SK-N-SH treated with all-trans-retinoic acid at 6 μM for 48 hours (cell line): ENCODE measurements at regions not wholly inside any gene's neighbourhood (a gene's known extent, or its start where the extent isn't known, plus 50 kb on each side); places are given as distances from the start of the nearest gene placed in this dataset.

ENCODE experiments used
- ATAC-seq: fragments of 200-7000 bp; cut with Tn5 transposase; 3 replicates; pipeline ENCODE4 v1.9.1; 2020; ENCODE audit warnings: mild to moderate bottlenecking, moderate library complexity
- ARNTL ChIP-seq: fragments of 450-650 bp; formaldehyde crosslinking; IDR thresholded peaks from 2 replicates; pipeline ENCODE4 v1.5.0; 2020; ENCODE audit warnings: low read depth, mild to moderate bottlenecking, moderate library complexity, borderline replicate concordance
- BACH2 ChIP-seq: fragments of 250-450 bp; sonication (Bioruptor Pico); IDR thresholded peaks from 2 replicates; pipeline ENCODE4 v1.9.0; 2021; ENCODE audit warnings: mild to moderate bottlenecking, borderline replicate concordance
- CSDC2 ChIP-seq: fragments of 250-450 bp; sonication (Bioruptor Pico); IDR thresholded peaks from 2 replicates; pipeline ENCODE4 v1.5.0; 2020; ENCODE audit warnings: mild to moderate bottlenecking, moderate library complexity
- ESRRG ChIP-seq: fragments of 250-450 bp; sonication (Bioruptor Pico); IDR thresholded peaks from 2 replicates; pipeline ENCODE4 v1.6.1; 2021; ENCODE audit warnings: mild to moderate bottlenecking
- GLIS3 ChIP-seq: fragments of 250-450 bp; sonication (Bioruptor Pico); IDR thresholded peaks from 2 replicates; pipeline ENCODE4 v1.5.0; 2020; ENCODE audit warnings: mild to moderate bottlenecking, moderate library complexity
- ISL1 ChIP-seq: fragments of 250-450 bp; sonication (Bioruptor Pico); IDR thresholded peaks from 2 replicates; pipeline ENCODE4 v2.1.2; 2022; ENCODE audit warnings: mild to moderate bottlenecking, moderate library complexity
- OSR1 ChIP-seq: fragments of 250-450 bp; sonication (Bioruptor Pico); IDR thresholded peaks from 2 replicates; pipeline ENCODE4 v1.8.0; 2022; ENCODE audit warnings: moderate library complexity, mild to moderate bottlenecking, inconsistent platforms
- PPARA ChIP-seq: fragments of 250-450 bp; sonication (Bioruptor Pico); IDR thresholded peaks from 2 replicates; pipeline ENCODE4 v1.5.0; 2020; ENCODE audit warnings: mild to moderate bottlenecking, borderline replicate concordance
- RARB ChIP-seq: fragments of 250-450 bp; sonication (Bioruptor Pico); IDR thresholded peaks from 2 replicates; pipeline ENCODE4 v1.8.0; 2021; ENCODE audit warnings: mild to moderate bottlenecking, moderate library complexity
- TCF4 ChIP-seq: fragments of 250-450 bp; sonication (Bioruptor Pico); IDR thresholded peaks from 2 replicates; pipeline ENCODE4 v1.8.0; 2021; ENCODE audit warnings: mild to moderate bottlenecking, moderate library complexity, borderline replicate concordance
- ZC3H10 ChIP-seq: fragments of 250-450 bp; sonication (Bioruptor Pico); IDR thresholded peaks from 2 replicates; pipeline ENCODE4 v1.5.1; 2021; ENCODE audit warnings: mild to moderate bottlenecking, moderate library complexity
- ZFP3 ChIP-seq: fragments of 250-450 bp; sonication (Bioruptor Pico); IDR thresholded peaks from 2 replicates; pipeline ENCODE4 v1.5.0; 2020; ENCODE audit warnings: mild to moderate bottlenecking, moderate library complexity
- ZNF565 ChIP-seq: fragments of 450-650 bp; formaldehyde crosslinking; conservative IDR thresholded peaks from 2 replicates; pipeline ENCODE4 v1.5.0; 2020; ENCODE audit warnings: low read depth, mild to moderate bottlenecking, moderate library complexity
- ZNF70 ChIP-seq: fragments of 450-650 bp; formaldehyde crosslinking; IDR thresholded peaks from 2 replicates; pipeline ENCODE4 v1.5.0; 2020; ENCODE audit warnings: mild to moderate bottlenecking, moderate library complexity
- ZNF8 ChIP-seq: fragments of 450-650 bp; formaldehyde crosslinking; IDR thresholded peaks from 2 replicates; pipeline ENCODE4 v1.5.0; 2020; ENCODE audit warnings: mild to moderate bottlenecking, moderate library complexity
- TF ChIP-seq, protein P1 (sequence below): fragments of 250-450 bp; sonication (Bioruptor Pico); IDR thresholded peaks from 2 replicates; pipeline ENCODE4 v1.8.0; 2021; ENCODE audit warnings: low read depth, mild to moderate bottlenecking, moderate library complexity, borderline replicate concordance
- TF ChIP-seq, protein P2 (sequence below): fragments of 250-450 bp; sonication (Bioruptor Pico); IDR thresholded peaks from 2 replicates; pipeline ENCODE4 v1.5.0; 2020; ENCODE audit warnings: mild to moderate bottlenecking, moderate library complexity
- TF ChIP-seq, protein P3 (sequence below): fragments of 250-450 bp; sonication (Bioruptor Pico); IDR thresholded peaks from 2 replicates; pipeline ENCODE4 v1.8.0; 2020; ENCODE audit warnings: mild to moderate bottlenecking, moderate library complexity, borderline replicate concordance
- TF ChIP-seq, protein P4 (sequence below): fragments of 250-450 bp; sonication (Bioruptor Pico); IDR thresholded peaks from 2 replicates; pipeline ENCODE4 v1.5.1; 2021; ENCODE audit warnings: mild to moderate bottlenecking, moderate library complexity

DNA sequence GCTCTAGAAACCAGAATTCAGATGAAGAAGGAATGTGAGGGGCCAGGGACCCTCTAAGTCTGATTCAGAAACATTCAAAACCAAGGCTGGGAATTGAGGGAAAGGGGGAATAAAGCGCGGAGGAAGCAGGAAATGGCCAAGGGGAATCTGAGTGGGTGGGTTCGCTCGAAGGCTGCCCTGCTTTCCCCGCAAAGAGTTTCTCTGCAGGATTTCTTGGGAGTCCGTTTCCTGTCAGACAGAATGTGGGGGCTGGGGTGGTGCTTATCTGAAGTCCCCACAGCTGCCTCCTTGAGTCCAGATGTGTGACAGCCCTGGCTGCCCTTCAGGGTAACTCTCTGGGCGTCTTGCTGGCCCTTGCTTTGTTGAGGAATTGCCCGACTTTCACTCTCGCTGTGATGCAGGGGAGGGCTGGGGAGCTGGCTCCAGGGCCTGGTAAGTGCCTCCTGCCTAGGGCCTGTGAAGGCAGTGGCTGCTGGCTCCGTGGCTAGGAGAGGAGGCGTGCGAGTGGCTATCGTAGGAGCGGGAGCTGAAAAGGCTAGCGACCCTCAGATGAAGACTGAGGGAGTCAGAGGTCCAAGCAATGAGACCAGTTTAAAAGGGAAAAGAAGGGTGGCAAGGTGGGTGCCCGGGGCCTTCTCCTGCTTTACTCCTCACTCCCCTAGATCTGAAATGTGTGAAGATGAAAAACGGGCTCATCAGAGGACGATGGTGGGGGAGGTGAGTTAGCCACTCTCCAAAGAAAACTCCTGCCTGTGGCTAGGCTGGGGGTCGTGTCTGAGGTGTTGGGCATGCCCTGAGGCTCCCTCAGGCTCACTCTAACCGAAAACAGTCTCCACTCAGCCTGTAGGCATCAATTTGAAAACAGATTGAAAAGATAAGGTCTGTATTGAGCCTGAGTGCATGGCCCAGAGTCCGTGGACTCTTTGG is 143.9 kb upstream of the UMPS start:
- ATAC-seq, result no peak
- no peak for TF ChIP-seq CSDC2 (CRISPR knock-in tag)
- TF ChIP-seq TCF4 (CRISPR knock-in tag), result no peak
- TF ChIP-seq, protein P1, sequence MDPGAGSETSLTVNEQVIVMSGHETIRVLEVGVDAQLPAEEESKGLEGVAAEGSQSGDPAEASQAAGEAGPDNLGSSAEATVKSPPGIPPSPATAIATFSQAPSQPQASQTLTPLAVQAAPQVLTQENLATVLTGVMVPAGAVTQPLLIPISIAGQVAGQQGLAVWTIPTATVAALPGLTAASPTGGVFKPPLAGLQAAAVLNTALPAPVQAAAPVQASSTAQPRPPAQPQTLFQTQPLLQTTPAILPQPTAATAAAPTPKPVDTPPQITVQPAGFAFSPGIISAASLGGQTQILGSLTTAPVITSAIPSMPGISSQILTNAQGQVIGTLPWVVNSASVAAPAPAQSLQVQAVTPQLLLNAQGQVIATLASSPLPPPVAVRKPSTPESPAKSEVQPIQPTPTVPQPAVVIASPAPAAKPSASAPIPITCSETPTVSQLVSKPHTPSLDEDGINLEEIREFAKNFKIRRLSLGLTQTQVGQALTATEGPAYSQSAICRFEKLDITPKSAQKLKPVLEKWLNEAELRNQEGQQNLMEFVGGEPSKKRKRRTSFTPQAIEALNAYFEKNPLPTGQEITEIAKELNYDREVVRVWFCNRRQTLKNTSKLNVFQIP (CRISPR knock-in tag), result no peak
- TF ChIP-seq ZFP3 (CRISPR knock-in tag), result no peak
- no peak for TF ChIP-seq ZNF8
- TF ChIP-seq ZNF565 (CRISPR knock-in tag), result no peak
- no peak for TF ChIP-seq ZC3H10 (CRISPR knock-in tag)
- TF ChIP-seq ISL1 (CRISPR knock-in tag), result no peak
- TF ChIP-seq, protein P2, sequence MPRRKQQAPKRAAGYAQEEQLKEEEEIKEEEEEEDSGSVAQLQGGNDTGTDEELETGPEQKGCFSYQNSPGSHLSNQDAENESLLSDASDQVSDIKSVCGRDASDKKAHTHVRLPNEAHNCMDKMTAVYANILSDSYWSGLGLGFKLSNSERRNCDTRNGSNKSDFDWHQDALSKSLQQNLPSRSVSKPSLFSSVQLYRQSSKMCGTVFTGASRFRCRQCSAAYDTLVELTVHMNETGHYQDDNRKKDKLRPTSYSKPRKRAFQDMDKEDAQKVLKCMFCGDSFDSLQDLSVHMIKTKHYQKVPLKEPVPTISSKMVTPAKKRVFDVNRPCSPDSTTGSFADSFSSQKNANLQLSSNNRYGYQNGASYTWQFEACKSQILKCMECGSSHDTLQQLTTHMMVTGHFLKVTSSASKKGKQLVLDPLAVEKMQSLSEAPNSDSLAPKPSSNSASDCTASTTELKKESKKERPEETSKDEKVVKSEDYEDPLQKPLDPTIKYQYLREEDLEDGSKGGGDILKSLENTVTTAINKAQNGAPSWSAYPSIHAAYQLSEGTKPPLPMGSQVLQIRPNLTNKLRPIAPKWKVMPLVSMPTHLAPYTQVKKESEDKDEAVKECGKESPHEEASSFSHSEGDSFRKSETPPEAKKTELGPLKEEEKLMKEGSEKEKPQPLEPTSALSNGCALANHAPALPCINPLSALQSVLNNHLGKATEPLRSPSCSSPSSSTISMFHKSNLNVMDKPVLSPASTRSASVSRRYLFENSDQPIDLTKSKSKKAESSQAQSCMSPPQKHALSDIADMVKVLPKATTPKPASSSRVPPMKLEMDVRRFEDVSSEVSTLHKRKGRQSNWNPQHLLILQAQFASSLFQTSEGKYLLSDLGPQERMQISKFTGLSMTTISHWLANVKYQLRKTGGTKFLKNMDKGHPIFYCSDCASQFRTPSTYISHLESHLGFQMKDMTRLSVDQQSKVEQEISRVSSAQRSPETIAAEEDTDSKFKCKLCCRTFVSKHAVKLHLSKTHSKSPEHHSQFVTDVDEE, result no peak

DNA sequence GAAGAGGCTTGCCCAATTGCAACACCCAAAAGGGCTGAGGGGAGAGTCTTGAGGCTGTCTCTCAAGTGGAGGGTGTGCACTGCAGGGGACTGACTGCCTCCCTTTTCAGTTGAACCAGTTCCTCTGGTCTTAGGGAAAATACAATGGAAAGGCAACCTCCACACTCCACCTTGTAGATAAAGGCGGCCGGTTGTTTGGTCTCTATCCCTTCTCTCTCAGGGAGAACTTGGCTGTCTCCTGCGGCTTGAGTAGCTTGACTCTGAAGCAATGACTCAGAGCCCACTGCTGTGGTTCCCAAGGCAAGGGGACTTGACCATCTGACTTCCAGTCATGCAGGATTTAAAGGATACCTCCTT is 143.2 kb upstream of the UMPS start:
- TF ChIP-seq CSDC2 (CRISPR knock-in tag) (no peak), OSR1 (no peak), BACH2 (CRISPR knock-in tag) (no peak), RARB (no peak), PPARA (CRISPR knock-in tag) (no peak), ZNF565 (CRISPR knock-in tag) (no peak), GLIS3 (no peak), ESRRG (CRISPR knock-in tag) (no peak), TCF4 (CRISPR knock-in tag) (no peak)
- TF ChIP-seq, protein P2, result no peak
- TF ChIP-seq, protein P3, sequence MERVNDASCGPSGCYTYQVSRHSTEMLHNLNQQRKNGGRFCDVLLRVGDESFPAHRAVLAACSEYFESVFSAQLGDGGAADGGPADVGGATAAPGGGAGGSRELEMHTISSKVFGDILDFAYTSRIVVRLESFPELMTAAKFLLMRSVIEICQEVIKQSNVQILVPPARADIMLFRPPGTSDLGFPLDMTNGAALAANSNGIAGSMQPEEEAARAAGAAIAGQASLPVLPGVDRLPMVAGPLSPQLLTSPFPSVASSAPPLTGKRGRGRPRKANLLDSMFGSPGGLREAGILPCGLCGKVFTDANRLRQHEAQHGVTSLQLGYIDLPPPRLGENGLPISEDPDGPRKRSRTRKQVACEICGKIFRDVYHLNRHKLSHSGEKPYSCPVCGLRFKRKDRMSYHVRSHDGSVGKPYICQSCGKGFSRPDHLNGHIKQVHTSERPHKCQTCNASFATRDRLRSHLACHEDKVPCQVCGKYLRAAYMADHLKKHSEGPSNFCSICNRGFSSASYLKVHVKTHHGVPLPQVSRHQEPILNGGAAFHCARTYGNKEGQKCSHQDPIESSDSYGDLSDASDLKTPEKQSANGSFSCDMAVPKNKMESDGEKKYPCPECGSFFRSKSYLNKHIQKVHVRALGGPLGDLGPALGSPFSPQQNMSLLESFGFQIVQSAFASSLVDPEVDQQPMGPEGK (CRISPR knock-in tag), result no peak
- no peak for ATAC-seq

DNA sequence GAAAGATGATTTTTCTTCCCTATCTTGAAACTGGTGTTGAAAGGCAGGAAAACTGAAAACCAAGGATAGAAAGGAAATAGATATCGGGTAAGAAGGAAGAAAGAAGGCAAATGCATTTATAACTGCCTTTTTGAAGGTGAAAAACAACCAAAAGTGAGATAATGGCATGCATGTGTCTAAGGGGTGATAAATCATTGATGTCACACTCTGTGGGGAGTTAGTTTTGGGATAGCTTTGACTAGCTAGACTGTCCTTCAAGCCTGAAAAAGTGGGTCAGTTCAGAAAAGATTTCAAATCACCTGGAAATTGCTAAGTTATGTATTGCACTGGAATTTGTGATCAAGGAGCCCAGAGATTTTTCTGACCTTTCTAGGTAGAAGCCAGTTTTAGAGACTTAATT is 142.2 kb upstream of the UMPS start:
- no peak for ATAC-seq
- no peak for TF ChIP-seq GLIS3
- no peak for TF ChIP-seq ZC3H10 (CRISPR knock-in tag)
- no peak for TF ChIP-seq TCF4 (CRISPR knock-in tag)
- TF ChIP-seq, protein P2, result no peak
- no peak for TF ChIP-seq RARB
- TF ChIP-seq OSR1, result no peak
- no peak for TF ChIP-seq ZNF8
- no peak for TF ChIP-seq ZNF70 (CRISPR knock-in tag)
- TF ChIP-seq, protein P3 (CRISPR knock-in tag), result no peak
- TF ChIP-seq ZNF565 (CRISPR knock-in tag), result no peak
- TF ChIP-seq ARNTL (CRISPR knock-in tag), result no peak
- TF ChIP-seq, protein P4, sequence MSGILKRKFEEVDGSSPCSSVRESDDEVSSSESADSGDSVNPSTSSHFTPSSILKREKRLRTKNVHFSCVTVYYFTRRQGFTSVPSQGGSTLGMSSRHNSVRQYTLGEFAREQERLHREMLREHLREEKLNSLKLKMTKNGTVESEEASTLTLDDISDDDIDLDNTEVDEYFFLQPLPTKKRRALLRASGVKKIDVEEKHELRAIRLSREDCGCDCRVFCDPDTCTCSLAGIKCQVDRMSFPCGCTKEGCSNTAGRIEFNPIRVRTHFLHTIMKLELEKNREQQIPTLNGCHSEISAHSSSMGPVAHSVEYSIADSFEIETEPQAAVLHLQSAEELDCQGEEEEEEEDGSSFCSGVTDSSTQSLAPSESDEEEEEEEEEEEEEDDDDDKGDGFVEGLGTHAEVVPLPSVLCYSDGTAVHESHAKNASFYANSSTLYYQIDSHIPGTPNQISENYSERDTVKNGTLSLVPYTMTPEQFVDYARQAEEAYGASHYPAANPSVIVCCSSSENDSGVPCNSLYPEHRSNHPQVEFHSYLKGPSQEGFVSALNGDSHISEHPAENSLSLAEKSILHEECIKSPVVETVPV, result no peak
